ENCODE measurements at regions not wholly inside any gene's neighbourhood (a gene's known extent, or its start where the extent isn't known, plus 50 kb on each side); places are given as distances from the start of the nearest gene placed in this dataset.

DNA sequence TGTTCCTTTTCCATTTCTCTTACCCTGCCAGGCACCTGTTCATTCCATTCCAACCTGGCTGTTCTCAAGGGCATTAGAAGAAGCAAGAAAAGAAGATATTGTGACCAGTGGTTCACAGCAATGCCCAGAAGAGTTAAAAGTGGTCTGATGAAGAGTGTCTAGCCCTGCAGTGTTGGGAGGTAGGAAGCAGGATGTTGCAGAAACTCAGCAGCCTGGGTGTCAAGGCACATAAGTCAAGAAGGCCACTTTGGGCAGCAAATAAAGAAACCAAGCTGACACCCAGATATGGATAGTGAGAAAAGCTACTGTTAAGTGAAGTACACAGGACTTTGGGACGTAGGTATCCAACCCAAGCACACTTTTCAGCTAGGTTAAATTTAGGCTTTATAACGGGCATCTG, 199.9 kb upstream of the SATB1 start (continued):
- TF ChIP-seq EGR1 (IDR thresholded peaks at IDR 0.05; ENCODE audit: borderline replicate concordance, low read depth, low read length) = no peak

DNA sequence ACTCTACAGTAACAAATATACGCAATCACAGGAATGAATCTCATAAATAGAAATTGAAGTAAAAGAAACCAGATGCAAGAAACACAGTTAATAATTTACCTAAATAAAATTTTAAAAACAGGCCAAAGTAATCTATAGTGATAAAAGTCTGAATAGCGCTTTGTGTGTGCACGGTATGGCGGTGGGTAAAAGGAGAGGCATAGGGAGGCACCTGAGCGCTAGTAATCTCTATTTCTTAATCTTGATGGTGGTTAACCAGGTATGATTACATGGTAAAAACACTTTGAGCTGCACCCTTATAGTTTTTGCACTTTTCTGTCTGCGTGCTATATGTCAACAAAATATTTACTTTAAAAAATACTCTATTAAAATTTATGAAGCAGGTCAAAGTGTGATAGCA, 198.1 kb upstream of the SATB1 start:
- no peaks in the 10 kb centered on the region for H4K20me1 ChIP-seq (replicated peaks in 1 of 2; ENCODE audit: control insufficient read depth in 1 of 2, insufficient read depth in 2 of 2, low read length in 2 of 2)
- no peaks in the 10 kb centered on the region for H3K27me3 ChIP-seq (replicated peaks in 1 of 4; ENCODE audit: control insufficient read depth in 3 of 4, extremely low read depth in 1 of 4, insufficient read depth in 3 of 4, low read length in 3 of 4)
- no peak overlapping the region for H2AFZ ChIP-seq (ENCODE audit: low read length)
- H3K14ac ChIP-seq (ENCODE audit: insufficient read length) = no peak overlapping the region
- no peak overlapping the region for H2BK120ac ChIP-seq (replicated peaks; ENCODE audit: low read depth, low read length)
- no peak overlapping the region for H3K56ac ChIP-seq (replicated peaks; ENCODE audit: insufficient read length, low read depth, low read length)
- no peak overlapping the region for H3K27ac ChIP-seq (ENCODE audit: low read depth, low read length)
- no peaks in the 10 kb centered on the region for H3K79me1 ChIP-seq (ENCODE audit: low read depth, low read length)
- no peak overlapping the region for H2BK5ac ChIP-seq (ENCODE audit: low read depth, low read length)
- FAIRE-seq = no peak
- H3K4me2 ChIP-seq (ENCODE audit: insufficient read depth in 1 of 2, low read depth in 2 of 2, low read length in 2 of 2) = no peak overlapping the region
- 95% methylated on average over 6 of the region's 6 CpGs; no CpG with 5 or more reads in 1 of the 2 experiments for WGBS, 2 experiments (ENCODE audit: extremely low coverage in 1 of 2, insufficient coverage in 1 of 2, insufficient read length in 1 of 2, insufficient replicate concordance in 2 of 2, low coverage in 1 of 2, low lambda C conversion rate in 2 of 2, missing lambda C conversion rate in 1 of 2)
- no peak overlapping the region for H3K4ac ChIP-seq (replicated peaks; ENCODE audit: insufficient read length, low read depth, low read length)
- no peaks in the 10 kb centered on the region for H3K79me2 ChIP-seq (ENCODE audit: control insufficient read depth in 1 of 2, insufficient read depth in 2 of 2, low read length in 2 of 2)
- no peaks in the 10 kb centered on the region for H3K36me3 ChIP-seq (ENCODE audit: control insufficient read depth in 2 of 4, insufficient read depth in 4 of 4, low read length in 3 of 4)
- no peak overlapping the region for H2BK15ac ChIP-seq (ENCODE audit: low read length)
- H3K9me3 ChIP-seq (ENCODE audit: insufficient read depth in 2 of 2, low read depth in 1 of 2, low read length in 1 of 2) = no peaks in the 10 kb centered on the region
- no peak overlapping the region for H3K4me3 ChIP-seq (ENCODE audit: extremely low read depth in 1 of 4, insufficient read depth in 2 of 4, low read depth in 3 of 4, low read length in 4 of 4)
- no peak overlapping the region for H4K5ac ChIP-seq (ENCODE audit: insufficient read length, low read depth, low read length)
- no peak overlapping the region for H3K23ac ChIP-seq (ENCODE audit: insufficient read length)
- no peak overlapping the region for H2BK20ac ChIP-seq (ENCODE audit: low read length)
- H4K8ac ChIP-seq (ENCODE audit: extremely low read depth, insufficient read depth, low read length) = no peak overlapping the region
- no peak overlapping the region for H2AK5ac ChIP-seq (ENCODE audit: low read depth, low read length)
- H3K23me2 ChIP-seq (ENCODE audit: low read depth, low read length) = no peaks in the 10 kb centered on the region
- CTCF ChIA-PET (ENCODE audit: partially characterized antibody) = interaction anchor here (0.7 kb wide), 1 partner anchor 587 kb away, joined by 3 read pairs; no protein-coding TSS in a partner anchor
- no peak overlapping the region for H3K18ac ChIP-seq (ENCODE audit: extremely low read depth, low read length)
- POLR2A ChIA-PET (ENCODE audit: partially characterized antibody) = no interaction called here
- no peak for DNase-seq (ENCODE audit: low read depth in 1 of 2, low spot score in 2 of 2)
- no peak overlapping the region for H4K91ac ChIP-seq (replicated peaks; ENCODE audit: insufficient read length, low read length)
- H3K4me1 ChIP-seq (replicated peaks in 1 of 4; ENCODE audit: control insufficient read depth in 3 of 4, insufficient read depth in 4 of 4, low read length in 3 of 4) = no peaks in the 10 kb centered on the region
- no peak overlapping the region for H2BK12ac ChIP-seq (ENCODE audit: low read depth, low read length)
- H3K9ac ChIP-seq (replicated peaks in 1 of 4; ENCODE audit: extremely low read depth in 1 of 4, low read depth in 3 of 4, low read length in 3 of 4) = no peak overlapping the region
- TF ChIP-seq GTF2F1 (IDR thresholded peaks at IDR 0.05; ENCODE audit: borderline replicate concordance, low read depth, low read length) = no peak
- no peak for TF ChIP-seq CEBPB (IDR thresholded peaks at IDR 0.05; ENCODE audit: low read depth, low read length)
- TF ChIP-seq MAFK (IDR thresholded peaks at IDR 0.05; ENCODE audit: low read depth, low read length) = no peak
- no peak for TF ChIP-seq SRF (IDR thresholded peaks at IDR 0.05; ENCODE audit: low read depth, low read length)
- TF ChIP-seq RAD21 (IDR thresholded peaks at IDR 0.05 in 1 of 2, conservative IDR thresholded peaks at IDR 0.05 in 1 of 2; ENCODE audit: low read depth in 2 of 2, low read length in 2 of 2) = no peak
- no peak for TF ChIP-seq RBBP5 (IDR thresholded peaks at IDR 0.05; ENCODE audit: borderline replicate concordance, low read depth, low read length)
- TF ChIP-seq SUZ12 (IDR thresholded peaks at IDR 0.05; ENCODE audit: low read length) = no peak
- TF ChIP-seq EZH2 (IDR thresholded peaks at IDR 0.05; ENCODE audit: low read depth, low read length, severe bottlenecking) = no peak
- no peak for TF ChIP-seq KDM5A (IDR thresholded peaks at IDR 0.05; ENCODE audit: low read length)
- TF ChIP-seq KDM1A (IDR thresholded peaks at IDR 0.05; ENCODE audit: borderline replicate concordance, low read length) = no peak
- TF ChIP-seq CHD1 (IDR thresholded peaks at IDR 0.05; ENCODE audit: low read depth, low read length) = no peak
- no peak for TF ChIP-seq CBX8 (IDR thresholded peaks at IDR 0.05; ENCODE audit: borderline replicate concordance, low read depth, low read length)
- TF ChIP-seq BCL11A (IDR thresholded peaks at IDR 0.05; ENCODE audit: low read depth in 2 of 2, low read length in 2 of 2) = no peak

All from H1 (cell line).